HEK293T (cell line): ENCODE measurements at regions not wholly inside any gene's neighbourhood (a gene's known extent, or its start where the extent isn't known, plus 50 kb on each side); places are given as distances from the start of the nearest gene placed in this dataset.
"Not testable (repeated sequence)": the region's sequence is repeated elsewhere in the genome, so short reads cannot be mapped to it uniquely, and the experiment has no call there.

ENCODE experiments used
- CTCF ChIA-PET: fragments of 350-600 bp; formaldehyde crosslinking; extraction: SDS; loops from one replicate; lab custom pipeline; 2021; ENCODE audit warnings: antibody characterized with exemption, inconsistent platforms; lab: Yijun Ruan, JAX
- POLR2A ChIA-PET: fragments of 350-600 bp; formaldehyde crosslinking; extraction: SDS; loops from one replicate; lab custom pipeline; 2020; ENCODE audit warnings: antibody characterized with exemption, inconsistent platforms; lab: Yijun Ruan, JAX
- DNase-seq: peaks from one replicate; pipeline ENCODE4 v3.0.0; 2012; ENCODE audit warnings: mixed read lengths; ENCODE audit errors: extremely low spot score
- ARNT ChIP-seq: fragments of 450-650 bp; IDR thresholded peaks from 2 replicates; pipeline ENCODE4 v1.6.1; 2017; ENCODE audit warnings: mild to moderate bottlenecking
- BHLHE40 ChIP-seq: fragments of 450-650 bp; IDR thresholded peaks from 2 replicates; pipeline ENCODE4 v1.6.1; 2016; ENCODE audit warnings: mild to moderate bottlenecking, moderate library complexity, borderline replicate concordance
- CTBP1 ChIP-seq: fragments of 450-650 bp; IDR thresholded peaks from 2 replicates; pipeline ENCODE4 v1.6.1; 2016; ENCODE audit warnings: borderline replicate concordance
- ELF4 ChIP-seq: fragments of 450-650 bp; IDR thresholded peaks from 2 replicates; pipeline ENCODE4 v1.6.1; 2017; ENCODE audit warnings: antibody characterized with exemption
- FOXA1 ChIP-seq: fragments of 450-650 bp; IDR thresholded peaks from 2 replicates; pipeline ENCODE4 v1.6.1; 2016; ENCODE audit warnings: mild to moderate bottlenecking
- FOXK2 ChIP-seq: fragments of 450-650 bp; IDR thresholded peaks from 2 replicates; pipeline ENCODE4 v1.6.1; 2016; ENCODE audit warnings: mild to moderate bottlenecking
- FOXM1 ChIP-seq: fragments of 450-650 bp; IDR thresholded peaks from 2 replicates; pipeline ENCODE4 v1.6.1; 2017; ENCODE audit warnings: mild to moderate bottlenecking, borderline replicate concordance
- HDGF ChIP-seq: fragments of 450-650 bp; IDR thresholded peaks from 2 replicates; pipeline ENCODE4 v1.6.1; 2017; ENCODE audit warnings: antibody characterized with exemption, borderline replicate concordance
- L3MBTL2 ChIP-seq: fragments of 450-650 bp; conservative IDR thresholded peaks from 2 replicates; pipeline ENCODE4 v1.6.1; 2016; ENCODE audit warnings: mild to moderate bottlenecking
- LEF1 ChIP-seq: fragments of 450-650 bp; IDR thresholded peaks from 2 replicates; pipeline ENCODE4 v1.6.1; 2017; ENCODE audit warnings: mild to moderate bottlenecking, borderline replicate concordance
- NFRKB ChIP-seq: fragments of 450-650 bp; IDR thresholded peaks from 2 replicates; pipeline ENCODE4 v1.6.1; 2016; ENCODE audit warnings: mild to moderate bottlenecking, moderate library complexity
- PKNOX1 ChIP-seq: fragments of 450-650 bp; IDR thresholded peaks from 2 replicates; pipeline ENCODE4 v1.6.1; 2016
- SP1 ChIP-seq: fragments of 450-650 bp; IDR thresholded peaks from 2 replicates; pipeline ENCODE4 v1.6.1; 2017
- SUZ12 ChIP-seq: fragments of 450-650 bp; IDR thresholded peaks from 2 replicates; pipeline ENCODE4 v1.6.1; 2016; ENCODE audit warnings: mild to moderate bottlenecking
- TARDBP ChIP-seq: fragments of 450-650 bp; IDR thresholded peaks from 2 replicates; pipeline ENCODE4 v1.6.1; 2016
- ZNF384 ChIP-seq: fragments of 450-650 bp; IDR thresholded peaks from 2 replicates; pipeline ENCODE4 v1.6.1; 2016

- DNase-seq: no peak
- ChIA-PET CTCF (no interaction called here), POLR2A (no interaction called here)
- TF ChIP-seq ELF4 (no peak), FOXK2 (no peak), ZNF384 (no peak), FOXA1 (no peak), BHLHE40 (no peak), LEF1 (no peak), SP1 (no peak), L3MBTL2 (no peak), SUZ12 (no peak), FOXM1 (no peak), ARNT (no peak), PKNOX1 (no peak), HDGF (no peak), NFRKB (no peak)
These were observed 264.3 kb upstream of the ARHGEF26 start for GRCh38 chr3:153856932-153857331.

GRCh38 chr3:153864793-153865192 lies 256.4 kb upstream of the ARHGEF26 start:
- TF ChIP-seq SP1 (no peak), BHLHE40 (no peak), ELF4 (no peak), TARDBP (no peak), CTBP1 (no peak), LEF1 (no peak)
- DNase-seq: no peak
- POLR2A ChIA-PET: no interaction called here
- CTCF ChIA-PET: no interaction called here

GRCh38 chr3:153866901-153867300 lies 254.3 kb upstream of the ARHGEF26 start:
- POLR2A ChIA-PET: no interaction called here
- DNase-seq: no peak
- CTCF ChIA-PET: no interaction called here
- TF ChIP-seq FOXM1 (no peak), CTBP1 (no peak), FOXA1 (no peak), LEF1 (no peak), TARDBP (no peak), FOXK2 (no peak), HDGF (no peak), ARNT (no peak), SP1 (no peak), L3MBTL2 (no peak), ZNF384 (no peak), NFRKB (no peak), SUZ12 (no peak), PKNOX1 (no peak), BHLHE40 (no peak), ELF4 (no peak)

GRCh38 chr3:153874348-153874747 lies 246.8 kb upstream of the ARHGEF26 start:
- CTCF ChIA-PET, POLR2A ChIA-PET, DNase-seq: not testable (repeated sequence)

GRCh38 chr3:153880493-153880892 lies 240.7 kb upstream of the ARHGEF26 start:
- ChIA-PET CTCF (no interaction called here), POLR2A (no interaction called here)
- TF ChIP-seq PKNOX1: no peak
- no peak for TF ChIP-seq FOXA1
- TF ChIP-seq ARNT: no peak
- TF ChIP-seq FOXM1: no peak
- TF ChIP-seq BHLHE40: no peak
- TF ChIP-seq LEF1: no peak
- TF ChIP-seq FOXK2: no peak

GRCh38 chr3:153881201-153881600 lies 240.0 kb upstream of the ARHGEF26 start:
- ChIA-PET POLR2A (no interaction called here), CTCF (no interaction called here)
- DNase-seq: no peak
- TF ChIP-seq SP1 (no peak), FOXM1 (no peak), LEF1 (no peak), ARNT (no peak), L3MBTL2 (no peak), PKNOX1 (no peak), FOXA1 (no peak)

More at GRCh38 chr3:153880493-153880892, 240.7 kb upstream of the ARHGEF26 start:
- DNase-seq: no peak

- CTCF ChIA-PET: no interaction called here
- POLR2A ChIA-PET: no interaction called here
- DNase-seq: no peak
- TF ChIP-seq ARNT (no peak), LEF1 (no peak), ZNF384 (no peak), TARDBP (no peak), BHLHE40 (no peak), L3MBTL2 (no peak), SP1 (no peak)
These were observed 235.8 kb upstream of the ARHGEF26 start for GRCh38 chr3:153885359-153885758.
